NB4 (cell line): ENCODE measurements at regions not wholly inside any gene's neighbourhood (a gene's known extent, or its start where the extent isn't known, plus 50 kb on each side); places are given as distances from the start of the nearest gene placed in this dataset.

Experiments used
- CTCF ChIP-seq: IDR thresholded peaks from one replicate; pipeline ENCODE4 v1.5.1; 2012; ENCODE audit warnings: low read depth, low read length
- POLR2A ChIP-seq: IDR thresholded peaks from 2 replicates; pipeline ENCODE4 v1.6.1; 2011; ENCODE audit warnings: mild to moderate bottlenecking; ENCODE audit not compliant: insufficient read length; ENCODE audit errors: extremely low read depth

GRCh38 chr17:12242345-12242954 is 221.8 kb downstream of the MAP2K4 start:
- TF ChIP-seq CTCF (no peak), POLR2A (no peak)
